Mesothelial cell of epicardium (in vitro differentiated cells): ENCODE measurements at regions not wholly inside any gene's neighbourhood (a gene's known extent, or its start where the extent isn't known, plus 50 kb on each side); places are given as distances from the start of the nearest gene placed in this dataset.

Experiments used
- DNase-seq, 2 experiments: peaks; one replicate each; pipeline ENCODE4 v3.0.0; 2021; ENCODE audit warnings: low spot score in 2 of 2; ENCODE audit not compliant: unreplicated experiment in 2 of 2
- H3K27ac Mint-ChIP-seq: 2 replicates; pipeline ENCODE4 v1.8.0; 2021; ENCODE audit warnings: mixed read lengths
- H3K27me3 Mint-ChIP-seq: 2 replicates; pipeline ENCODE4 v1.8.0; 2021; ENCODE audit warnings: low read depth, mixed read lengths
- H3K36me3 Mint-ChIP-seq: 2 replicates; pipeline ENCODE4 v1.8.0; 2021; ENCODE audit warnings: mixed read lengths
- H3K4me1 Mint-ChIP-seq: 2 replicates; pipeline ENCODE4 v1.8.0; 2021; ENCODE audit warnings: mixed read lengths
- H3K4me3 Mint-ChIP-seq: 2 replicates; pipeline ENCODE4 v1.8.0; 2021; ENCODE audit warnings: mild to moderate bottlenecking, moderate library complexity, mixed read lengths
- H3K9me3 Mint-ChIP-seq: 2 replicates; pipeline ENCODE4 v1.8.0; 2021; ENCODE audit warnings: mixed read lengths
- CTCF ChIP-seq: fragments of 200-600 bp; sonication (generic); IDR thresholded peaks from one replicate; pipeline ENCODE4 v1.5.0; 2021; ENCODE audit warnings: antibody characterized with exemption; ENCODE audit not compliant: unreplicated experiment

GRCh38 chr11:44403587-44404273, 93.8 kb upstream of the ALX4 start:
- Mint-ChIP-seq H3K9me3 (no peaks in the 10 kb centered on the region), H3K4me1 (peaks cover 8% of the 10 kb centered on the region), H3K27ac (no peak overlapping the region), H3K27me3 (peaks cover 43% of the 10 kb centered on the region), H3K4me3 (no peak overlapping the region), H3K36me3 (no peaks in the 10 kb centered on the region)
- TF ChIP-seq CTCF: no peak
- no peak for DNase-seq

- no peak for TF ChIP-seq CTCF
- DNase-seq: no peak
- no peaks in the 10 kb centered on the region for H3K9me3 Mint-ChIP-seq
- H3K27ac Mint-ChIP-seq: no peak overlapping the region
- H3K27me3 Mint-ChIP-seq: peaks cover 46% of the 10 kb centered on the region
- no peaks in the 10 kb centered on the region for H3K36me3 Mint-ChIP-seq
- no peak overlapping the region for H3K4me3 Mint-ChIP-seq
- peaks cover 8% of the 10 kb centered on the region for H3K4me1 Mint-ChIP-seq
These were observed 94.4 kb upstream of the ALX4 start for GRCh38 chr11:44404301-44404700.

GRCh38 chr11:44404736-44405395, 94.9 kb upstream of the ALX4 start:
- Mint-ChIP-seq H3K27ac (no peak overlapping the region), H3K9me3 (no peaks in the 10 kb centered on the region), H3K4me1 (peaks cover 8% of the 10 kb centered on the region), H3K4me3 (no peak overlapping the region), H3K36me3 (no peaks in the 10 kb centered on the region), H3K27me3 (peaks cover 50% of the 10 kb centered on the region)
- TF ChIP-seq CTCF: no peak
- DNase-seq: no peak

- TF ChIP-seq CTCF: no peak
- H3K9me3 Mint-ChIP-seq: peaks cover 8% of the 10 kb centered on the region
These were observed 97.5 kb upstream of the ALX4 start for GRCh38 chr11:44407211-44407996.

GRCh38 chr11:44408141-44408540, 98.2 kb upstream of the ALX4 start:
- H3K27me3 Mint-ChIP-seq: peaks cover 77% of the 10 kb centered on the region
- peaks cover under 1% of the 10 kb centered on the region for H3K4me1 Mint-ChIP-seq
- no peak overlapping the region for H3K27ac Mint-ChIP-seq
- DNase-seq: no peak
- no peak for TF ChIP-seq CTCF
- H3K4me3 Mint-ChIP-seq: no peak overlapping the region
- peaks cover 8% of the 10 kb centered on the region for H3K9me3 Mint-ChIP-seq
- no peaks in the 10 kb centered on the region for H3K36me3 Mint-ChIP-seq

More at GRCh38 chr11:44407211-44407996, 97.5 kb upstream of the ALX4 start:
- no peak overlapping the region for H3K27ac Mint-ChIP-seq
- peaks cover 8% of the 10 kb centered on the region for H3K4me1 Mint-ChIP-seq
- H3K36me3 Mint-ChIP-seq: no peaks in the 10 kb centered on the region
- DNase-seq: no peak
- H3K27me3 Mint-ChIP-seq: peaks cover 71% of the 10 kb centered on the region
- no peak overlapping the region for H3K4me3 Mint-ChIP-seq
